ENCODE measurements at regions not wholly inside any gene's neighbourhood (a gene's known extent, or its start where the extent isn't known, plus 50 kb on each side); places are given as distances from the start of the nearest gene placed in this dataset.

- TF ChIP-seq SNAI2 (CRISPR knock-in tag; IDR thresholded peaks at IDR 0.05), result no peak
- TF ChIP-seq, protein P1, sequence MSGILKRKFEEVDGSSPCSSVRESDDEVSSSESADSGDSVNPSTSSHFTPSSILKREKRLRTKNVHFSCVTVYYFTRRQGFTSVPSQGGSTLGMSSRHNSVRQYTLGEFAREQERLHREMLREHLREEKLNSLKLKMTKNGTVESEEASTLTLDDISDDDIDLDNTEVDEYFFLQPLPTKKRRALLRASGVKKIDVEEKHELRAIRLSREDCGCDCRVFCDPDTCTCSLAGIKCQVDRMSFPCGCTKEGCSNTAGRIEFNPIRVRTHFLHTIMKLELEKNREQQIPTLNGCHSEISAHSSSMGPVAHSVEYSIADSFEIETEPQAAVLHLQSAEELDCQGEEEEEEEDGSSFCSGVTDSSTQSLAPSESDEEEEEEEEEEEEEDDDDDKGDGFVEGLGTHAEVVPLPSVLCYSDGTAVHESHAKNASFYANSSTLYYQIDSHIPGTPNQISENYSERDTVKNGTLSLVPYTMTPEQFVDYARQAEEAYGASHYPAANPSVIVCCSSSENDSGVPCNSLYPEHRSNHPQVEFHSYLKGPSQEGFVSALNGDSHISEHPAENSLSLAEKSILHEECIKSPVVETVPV (CRISPR knock-in tag; IDR thresholded peaks at IDR 0.05), result no peak
Measured at GRCh38 chr3:173267716-173268115, 126.7 kb upstream of the SPATA16 start.
